Right lobe of liver (tissue), 4 donors: ENCODE measurements at regions not wholly inside any gene's neighbourhood (a gene's known extent, or its start where the extent isn't known, plus 50 kb on each side); places are given as distances from the start of the nearest gene placed in this dataset.

Experiments
- CTCF ChIP-seq, 4 donors: fragments of 200-600 bp in 3 of 4; fragments of 450-650 bp in 1 of 4; IDR thresholded peaks; one replicate each; pipeline versions ENCODE4 v1.5.1 to v1.8.0; 2016 to 2022; ENCODE audit warnings: antibody characterized with exemption in 4 of 4, mild to moderate bottlenecking in 2 of 4
- POLR2A ChIP-seq: fragments of 450-650 bp; IDR thresholded peaks from one replicate; pipeline ENCODE4 v1.6.1; 2017; ENCODE audit warnings: antibody characterized with exemption, mild to moderate bottlenecking
- donor health status: DM: no; HTN: no; CAD: no.
- donor health status: DM: no; HTN: no; CAD: no.
- donor health status: DM: no; HTN: yes; CAD: no.

DNA sequence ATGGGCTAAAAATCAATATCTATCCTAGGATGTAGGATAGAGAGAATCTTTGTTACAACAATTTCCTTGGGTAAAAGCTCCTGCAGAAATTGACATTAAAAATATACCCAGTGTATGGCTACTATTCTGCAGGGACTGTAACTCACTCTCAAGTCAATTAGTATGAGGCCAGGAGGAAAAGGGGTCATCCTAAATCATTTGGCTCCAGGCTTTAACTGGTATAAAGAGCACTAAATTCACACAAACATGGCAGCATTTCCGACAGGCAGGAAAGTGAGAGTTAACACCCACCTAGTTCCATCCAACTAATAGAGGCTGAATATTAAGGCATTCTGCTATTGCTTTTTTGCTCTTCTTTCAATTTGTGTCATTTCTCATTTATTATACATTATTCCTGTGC lies 218.6 kb upstream of the C1orf87 start:
- TF ChIP-seq CTCF (IDR thresholded peaks at IDR 0.05) (no peak), POLR2A (no peak)
